AG10803 (cell line): ENCODE measurements at regions not wholly inside any gene's neighbourhood (a gene's known extent, or its start where the extent isn't known, plus 50 kb on each side); places are given as distances from the start of the nearest gene placed in this dataset.

Experiments
- DNase-seq: peaks from one replicate; pipeline ENCODE4 v3.0.0; 2010; ENCODE audit warnings: low read depth
- H3K4me3 ChIP-seq: 2 replicates; pipeline ENCODE4 v1.5.1; 2011; ENCODE audit warnings: mild to moderate bottlenecking, low read length, control low read depth
- TF ChIP-seq, protein P1 (sequence below): conservative IDR thresholded peaks from 2 replicates; pipeline ENCODE4 v1.5.1; 2011; ENCODE audit warnings: mild to moderate bottlenecking, low read length, control low read depth, inconsistent platforms

DNA sequence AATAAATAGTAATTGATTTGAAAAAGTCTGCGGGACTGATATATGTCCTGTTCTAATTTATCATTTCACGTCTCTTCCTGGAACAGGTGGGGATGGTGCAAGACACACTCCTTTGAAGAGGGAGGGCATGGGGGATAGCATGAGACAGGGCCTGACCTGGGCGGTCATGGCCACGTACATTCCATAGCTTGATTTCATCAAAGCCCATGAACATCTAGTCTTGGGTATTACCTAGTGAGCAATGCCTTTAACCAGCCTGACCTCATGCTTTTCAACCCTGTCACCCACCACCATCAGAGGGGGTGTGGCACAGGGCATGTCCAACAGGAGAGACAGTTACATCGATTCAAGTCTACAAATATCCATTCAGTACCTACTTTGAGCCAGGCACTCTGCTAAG, 52.3 kb upstream of the HOPX start:
- no peak overlapping the region for H3K4me3 ChIP-seq
- DNase-seq, result no peak
- TF ChIP-seq, protein P1, sequence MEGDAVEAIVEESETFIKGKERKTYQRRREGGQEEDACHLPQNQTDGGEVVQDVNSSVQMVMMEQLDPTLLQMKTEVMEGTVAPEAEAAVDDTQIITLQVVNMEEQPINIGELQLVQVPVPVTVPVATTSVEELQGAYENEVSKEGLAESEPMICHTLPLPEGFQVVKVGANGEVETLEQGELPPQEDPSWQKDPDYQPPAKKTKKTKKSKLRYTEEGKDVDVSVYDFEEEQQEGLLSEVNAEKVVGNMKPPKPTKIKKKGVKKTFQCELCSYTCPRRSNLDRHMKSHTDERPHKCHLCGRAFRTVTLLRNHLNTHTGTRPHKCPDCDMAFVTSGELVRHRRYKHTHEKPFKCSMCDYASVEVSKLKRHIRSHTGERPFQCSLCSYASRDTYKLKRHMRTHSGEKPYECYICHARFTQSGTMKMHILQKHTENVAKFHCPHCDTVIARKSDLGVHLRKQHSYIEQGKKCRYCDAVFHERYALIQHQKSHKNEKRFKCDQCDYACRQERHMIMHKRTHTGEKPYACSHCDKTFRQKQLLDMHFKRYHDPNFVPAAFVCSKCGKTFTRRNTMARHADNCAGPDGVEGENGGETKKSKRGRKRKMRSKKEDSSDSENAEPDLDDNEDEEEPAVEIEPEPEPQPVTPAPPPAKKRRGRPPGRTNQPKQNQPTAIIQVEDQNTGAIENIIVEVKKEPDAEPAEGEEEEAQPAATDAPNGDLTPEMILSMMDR, result no peak

DNA sequence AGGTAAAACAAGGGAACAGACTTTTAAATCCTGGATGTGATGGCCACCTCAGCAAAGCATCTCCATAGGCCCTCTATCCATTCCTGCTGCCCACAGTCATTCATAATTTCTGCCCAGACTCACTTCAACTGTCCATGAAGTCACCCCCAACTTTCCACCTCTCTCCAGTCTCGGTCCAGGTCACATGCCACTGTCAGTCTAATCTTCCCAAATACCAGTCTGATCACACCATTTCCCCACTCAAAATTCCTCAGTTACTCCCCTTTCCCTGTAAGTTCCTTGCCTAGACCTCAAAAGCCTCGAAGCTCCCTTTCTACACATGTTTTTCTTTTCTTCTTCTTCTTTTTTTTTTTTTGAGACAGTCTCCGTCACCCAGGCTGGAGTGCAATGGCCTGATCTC, 51.2 kb upstream of the HOPX start:
- no peak for DNase-seq
- TF ChIP-seq, protein P1, result no peak

DNA sequence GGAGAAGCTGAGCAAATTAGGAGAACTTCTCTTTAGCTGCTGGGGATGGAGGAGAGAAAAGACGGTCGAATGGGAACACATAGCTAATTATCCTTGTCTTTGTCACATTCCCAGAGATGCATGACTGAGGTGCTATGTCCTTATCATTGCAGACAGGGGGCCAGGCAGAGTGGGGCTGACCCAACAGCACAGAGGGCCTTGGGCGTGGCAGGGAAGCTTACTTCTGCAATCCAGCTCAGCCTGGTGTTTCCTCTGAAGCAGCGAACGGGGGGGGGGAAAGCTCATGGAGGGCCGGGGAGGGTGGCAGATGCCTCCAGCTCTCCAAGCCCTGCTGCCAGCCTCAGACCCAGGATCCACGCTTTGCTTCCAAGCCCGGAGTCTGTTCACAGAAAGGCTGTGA, 50.8 kb upstream of the HOPX start:
- DNase-seq, result no peak
- TF ChIP-seq, protein P1, result no peak
- no peak overlapping the region for H3K4me3 ChIP-seq

More for the DNA sequence above, 51.2 kb upstream of the HOPX start:
- no peak overlapping the region for H3K4me3 ChIP-seq
